Loucy (cell line): ENCODE measurements at regions not wholly inside any gene's neighbourhood (a gene's known extent, or its start where the extent isn't known, plus 50 kb on each side); places are given as distances from the start of the nearest gene placed in this dataset.
"Not testable (repeated sequence)": the region's sequence is repeated elsewhere in the genome, so short reads cannot be mapped to it uniquely, and the experiment has no call there.

Experiments
- EZH2phosphoT487 ChIP-seq: fragments of 200-600 bp; IDR thresholded peaks from 2 replicates; pipeline ENCODE4 v1.6.1; 2018; ENCODE audit warnings: antibody characterized with exemption, mild to moderate bottlenecking, moderate library complexity, borderline replicate concordance
- TF ChIP-seq, protein P1 (sequence below): fragments of 200-600 bp; sonication (generic); conservative IDR thresholded peaks from 2 replicates; pipeline ENCODE4 v1.5.1; 2014; ENCODE audit warnings: mild to moderate bottlenecking, antibody characterized with exemption, low read length

DNA sequence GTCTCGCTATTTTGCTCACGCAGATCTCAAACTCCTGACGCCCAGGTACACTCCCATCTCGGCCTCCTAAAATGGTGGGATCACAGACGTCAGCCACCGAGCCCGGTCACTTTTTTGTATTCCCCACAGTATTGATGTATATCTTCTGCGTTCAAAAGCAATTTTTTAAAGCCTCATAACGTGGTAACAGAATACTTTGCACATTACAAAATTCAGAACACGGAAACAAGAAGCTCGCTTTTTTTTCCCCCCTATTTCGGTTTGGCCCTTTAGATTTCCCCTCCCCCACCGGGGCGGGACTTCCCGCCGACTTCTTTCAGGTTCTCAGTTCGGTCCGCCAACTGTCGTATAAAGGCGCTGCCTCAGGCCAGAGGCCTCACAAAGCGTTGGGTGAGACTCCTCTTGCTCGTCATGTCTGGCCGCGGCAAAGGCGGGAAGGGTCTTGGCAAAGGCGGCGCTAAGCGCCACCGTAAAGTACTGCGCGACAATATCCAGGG, 88.4 kb downstream of the OR2B2 start:
- TF ChIP-seq, protein P1, sequence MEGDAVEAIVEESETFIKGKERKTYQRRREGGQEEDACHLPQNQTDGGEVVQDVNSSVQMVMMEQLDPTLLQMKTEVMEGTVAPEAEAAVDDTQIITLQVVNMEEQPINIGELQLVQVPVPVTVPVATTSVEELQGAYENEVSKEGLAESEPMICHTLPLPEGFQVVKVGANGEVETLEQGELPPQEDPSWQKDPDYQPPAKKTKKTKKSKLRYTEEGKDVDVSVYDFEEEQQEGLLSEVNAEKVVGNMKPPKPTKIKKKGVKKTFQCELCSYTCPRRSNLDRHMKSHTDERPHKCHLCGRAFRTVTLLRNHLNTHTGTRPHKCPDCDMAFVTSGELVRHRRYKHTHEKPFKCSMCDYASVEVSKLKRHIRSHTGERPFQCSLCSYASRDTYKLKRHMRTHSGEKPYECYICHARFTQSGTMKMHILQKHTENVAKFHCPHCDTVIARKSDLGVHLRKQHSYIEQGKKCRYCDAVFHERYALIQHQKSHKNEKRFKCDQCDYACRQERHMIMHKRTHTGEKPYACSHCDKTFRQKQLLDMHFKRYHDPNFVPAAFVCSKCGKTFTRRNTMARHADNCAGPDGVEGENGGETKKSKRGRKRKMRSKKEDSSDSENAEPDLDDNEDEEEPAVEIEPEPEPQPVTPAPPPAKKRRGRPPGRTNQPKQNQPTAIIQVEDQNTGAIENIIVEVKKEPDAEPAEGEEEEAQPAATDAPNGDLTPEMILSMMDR: not testable (repeated sequence)
- TF ChIP-seq EZH2phosphoT487: not testable (repeated sequence)
